Mesenchymal stem cell (in vitro differentiated cells and primary cell): ENCODE measurements at regions not wholly inside any gene's neighbourhood (a gene's known extent, or its start where the extent isn't known, plus 50 kb on each side); places are given as distances from the start of the nearest gene placed in this dataset.
A peak's percentile ranks its signal among the peaks of the same experiment; 100 is the strongest.

ENCODE experiments used
- DNase-seq: peaks from one replicate; pipeline ENCODE4 v3.0.0-alpha.2; 2013
- H2AFZ ChIP-seq: one replicate; pipeline ENCODE4 v1.6.1; 2013; ENCODE audit warnings: low read depth, mild to moderate bottlenecking, control low read depth, inconsistent platforms, low read length, moderate library complexity
- H2AK5ac ChIP-seq: 2 replicates; pipeline ENCODE4 v1.6.1; 2013; ENCODE audit warnings: low read length, moderate library complexity, mild to moderate bottlenecking, inconsistent platforms; ENCODE audit not compliant: severe bottlenecking
- H2BK120ac ChIP-seq: one replicate; pipeline ENCODE4 v1.6.1; 2013; ENCODE audit warnings: low read depth, mild to moderate bottlenecking, inconsistent platforms, low read length, moderate library complexity
- H2BK12ac ChIP-seq, 2 experiments: one replicate each; pipeline ENCODE4 v1.6.1; 2013; ENCODE audit warnings: inconsistent platforms in 2 of 2, low read length in 2 of 2, mild to moderate bottlenecking in 2 of 2, moderate library complexity in 2 of 2, control low read depth in 1 of 2
- H2BK15ac ChIP-seq: one replicate; pipeline ENCODE4 v1.6.1; 2013; ENCODE audit warnings: mild to moderate bottlenecking, low read depth, inconsistent platforms; ENCODE audit not compliant: poor library complexity, severe bottlenecking
- H2BK5ac ChIP-seq: 2 replicates; pipeline ENCODE4 v1.6.1; 2013; ENCODE audit warnings: low read depth, mild to moderate bottlenecking, low read length, control low read depth, inconsistent platforms; ENCODE audit not compliant: poor library complexity, severe bottlenecking
- H3K14ac ChIP-seq, 2 experiments: one replicate each; pipeline ENCODE4 v1.6.1; 2013; ENCODE audit warnings: inconsistent platforms in 2 of 2, low read length in 2 of 2, control low read depth in 1 of 2, mild to moderate bottlenecking in 1 of 2, moderate library complexity in 1 of 2
- H3K18ac ChIP-seq, 2 experiments: one replicate each; pipeline ENCODE4 v1.6.1; 2013; ENCODE audit warnings: inconsistent platforms in 2 of 2, low read length in 2 of 2, control low read depth in 1 of 2, low read depth in 1 of 2, mild to moderate bottlenecking in 1 of 2
- H3K23ac ChIP-seq, 2 experiments: one replicate each; pipeline ENCODE4 v1.6.1; 2013; ENCODE audit warnings: inconsistent platforms in 2 of 2, low read length in 2 of 2, mild to moderate bottlenecking in 2 of 2, moderate library complexity in 2 of 2, control low read depth in 1 of 2
- H3K27ac ChIP-seq: 2 replicates; pipeline ENCODE4 v1.5.1; 2013; ENCODE audit warnings: mild to moderate bottlenecking, moderate library complexity, low read length, control low read depth, inconsistent platforms; ENCODE audit not compliant: poor library complexity, severe bottlenecking
- H3K27me3 ChIP-seq, 2 experiments: 2 replicates each; pipeline versions ENCODE4 v1.6.1 to v1.7.0; 2013; ENCODE audit warnings: low read length in 2 of 2, mild to moderate bottlenecking in 2 of 2, moderate library complexity in 2 of 2, control low read depth in 1 of 2, inconsistent platforms in 1 of 2; ENCODE audit not compliant: control insufficient read depth in 1 of 2, insufficient read depth in 1 of 2
- H3K36me3 ChIP-seq, 2 experiments: 2 replicates each; pipeline versions ENCODE4 v1.6.1 to v1.7.0; 2013; ENCODE audit warnings: low read length in 2 of 2, control low read depth in 1 of 2, inconsistent platforms in 1 of 2, low read depth in 1 of 2, mild to moderate bottlenecking in 1 of 2; ENCODE audit not compliant: insufficient read depth in 2 of 2, control insufficient read depth in 1 of 2
- H3K4ac ChIP-seq, 2 experiments: one replicate each; pipeline ENCODE4 v1.6.1; 2013; ENCODE audit warnings: inconsistent platforms in 2 of 2, low read length in 2 of 2, mild to moderate bottlenecking in 2 of 2, moderate library complexity in 2 of 2, control low read depth in 1 of 2, low read depth in 1 of 2
- H3K4me1 ChIP-seq: 2 replicates; pipeline ENCODE4 v1.6.1; 2013; ENCODE audit warnings: low read depth, low read length, control low read depth; ENCODE audit not compliant: control insufficient read depth, insufficient read depth
- H3K4me2 ChIP-seq: 2 replicates; pipeline ENCODE4 v1.6.1; 2013; ENCODE audit warnings: low read length, mild to moderate bottlenecking, inconsistent platforms; ENCODE audit not compliant: poor library complexity, severe bottlenecking
- H3K4me3 ChIP-seq, 2 experiments: 2 replicates each; pipeline versions ENCODE4 v1.5.1 to v1.7.0; 2013; ENCODE audit warnings: low read length in 2 of 2, mild to moderate bottlenecking in 2 of 2, control low read depth in 1 of 2, low read depth in 1 of 2; ENCODE audit not compliant: insufficient read depth in 1 of 2
- H3K79me1 ChIP-seq: replicated peaks from 2 replicates; pipeline ENCODE4 v1.6.1; 2013; ENCODE audit warnings: mild to moderate bottlenecking, control low read depth, low read length, inconsistent platforms; ENCODE audit not compliant: poor library complexity, severe bottlenecking
- H3K9ac ChIP-seq: 2 replicates; pipeline ENCODE4 v1.7.0; 2013; ENCODE audit warnings: mild to moderate bottlenecking, low read length, moderate library complexity
- H3K9me3 ChIP-seq: 2 replicates; pipeline ENCODE4 v1.7.0; 2013; ENCODE audit warnings: mild to moderate bottlenecking, low read length; ENCODE audit not compliant: control insufficient read depth
- H4K8ac ChIP-seq: one replicate; pipeline ENCODE4 v1.6.1; 2013; ENCODE audit warnings: inconsistent platforms, mild to moderate bottlenecking, low read length, moderate library complexity
- H4K91ac ChIP-seq: one replicate; pipeline ENCODE4 v1.6.1; 2013; ENCODE audit warnings: mild to moderate bottlenecking, low read length, inconsistent platforms
- WGBS: methylation state at CpG from one replicate; pipeline ENCODE4 v1.1.7; 2013; ENCODE audit warnings: mixed read lengths; 5-methylcytosine and 5-hydroxymethylcytosine counted together

GRCh38 chr5:73298772-73299630, 126.0 kb downstream of the TMEM174 start:
- Histone ChIP-seq H3K4ac (no peak overlapping the region), H3K4me1 (peaks cover 32% of the 10 kb centered on the region), H2AFZ (no peak overlapping the region), H3K36me3 (no peaks in the 10 kb centered on the region), H3K27ac (no peak overlapping the region), H3K18ac (peak overlapping the region in 1 of 2 experiments; percentile 11), H2BK12ac (peak overlapping the region in 1 of 2 experiments; percentile 73), H2BK15ac (no peak overlapping the region), H3K79me1 (no peaks in the 10 kb centered on the region), H3K4me3 (no peak overlapping the region), H3K9ac (no peak overlapping the region), H3K4me2 (peak overlapping the region; percentile 78), H2BK120ac (no peak overlapping the region), H4K8ac (peak overlapping the region; percentile 31), H3K23ac (peak overlapping the region in 1 of 2 experiments; percentile 14), H3K14ac (no peak overlapping the region), H4K91ac (no peak overlapping the region), H2BK5ac (peak overlapping the region; percentile 54), H3K9me3 (no peaks in the 10 kb centered on the region), H3K27me3 (peaks cover 67 to 100% of the 10 kb centered on the region in 2 experiments), H2AK5ac (no peak overlapping the region)
- 1% methylated on average over 58 of the region's 66 CpGs for WGBS
- DNase-seq, result peak; percentile 60

- Histone ChIP-seq H3K79me1 (no peaks in the 10 kb centered on the region), H2BK5ac (no peak overlapping the region), H2BK120ac (no peak overlapping the region), H4K91ac (peak overlapping the region; percentile 43), H2BK15ac (peak overlapping the region; percentile 3), H3K4me1 (peaks cover 26% of the 10 kb centered on the region), H3K18ac (no peak overlapping the region), H4K8ac (no peak overlapping the region), H3K4ac (no peak overlapping the region), H2AK5ac (no peak overlapping the region), H3K4me3 (peak overlapping the region in 1 of 2 experiments; percentile 36), H2BK12ac (no peak overlapping the region), H3K9me3 (no peaks in the 10 kb centered on the region), H3K4me2 (peak overlapping the region; percentile 78), H3K9ac (no peak overlapping the region), H3K36me3 (no peaks in the 10 kb centered on the region), H2AFZ (no peak overlapping the region), H3K27ac (no peak overlapping the region), H3K14ac (no peak overlapping the region), H3K23ac (no peak overlapping the region), H3K27me3 (peaks cover 67 to 99% of the 10 kb centered on the region in 2 experiments)
- WGBS, result 2% methylated on average over 49 of the region's 50 CpGs
- no peak for DNase-seq
These were observed 125.3 kb downstream of the TMEM174 start for GRCh38 chr5:73298251-73298771.

- H3K18ac ChIP-seq, result no peak overlapping the region
- no peaks in the 10 kb centered on the region for H3K79me1 ChIP-seq
- no peak overlapping the region for H2BK5ac ChIP-seq
- H4K91ac ChIP-seq, result no peak overlapping the region
- no peak overlapping the region for H2AK5ac ChIP-seq
- no peak overlapping the region for H2AFZ ChIP-seq
- H3K27me3 ChIP-seq, result peaks cover 59 to 99% of the 10 kb centered on the region in 2 experiments
- peaks cover 22% of the 10 kb centered on the region for H3K4me1 ChIP-seq
- no peak overlapping the region for H3K27ac ChIP-seq
- no peak overlapping the region for H3K23ac ChIP-seq
- WGBS, result 50% methylated on average over 3 of the region's 5 CpGs
- H2BK120ac ChIP-seq, result no peak overlapping the region
- no peak overlapping the region for H3K9ac ChIP-seq
- no peaks in the 10 kb centered on the region for H3K9me3 ChIP-seq
- H2BK12ac ChIP-seq, result no peak overlapping the region
- no peak overlapping the region for H3K4me3 ChIP-seq
- no peaks in the 10 kb centered on the region for H3K36me3 ChIP-seq
- H3K14ac ChIP-seq, result no peak overlapping the region
- H3K4me2 ChIP-seq, result no peak overlapping the region
- H2BK15ac ChIP-seq, result no peak overlapping the region
- H4K8ac ChIP-seq, result no peak overlapping the region
- no peak for DNase-seq
- H3K4ac ChIP-seq, result no peak overlapping the region
These were observed 124.4 kb downstream of the TMEM174 start for GRCh38 chr5:73297430-73297829.

- Histone ChIP-seq H3K4ac (no peak overlapping the region), H3K4me3 (no peak overlapping the region), H3K23ac (no peak overlapping the region), H3K27ac (no peak overlapping the region), H3K14ac (no peak overlapping the region), H2BK5ac (no peak overlapping the region), H2BK15ac (no peak overlapping the region), H2BK120ac (no peak overlapping the region), H3K9me3 (no peaks in the 10 kb centered on the region), H3K79me1 (no peaks in the 10 kb centered on the region), H4K91ac (no peak overlapping the region), H4K8ac (no peak overlapping the region), H3K27me3 (peaks cover 53 to 99% of the 10 kb centered on the region in 2 experiments), H3K4me1 (peaks cover 22% of the 10 kb centered on the region), H3K36me3 (no peaks in the 10 kb centered on the region), H2AFZ (no peak overlapping the region), H2AK5ac (no peak overlapping the region), H3K4me2 (no peak overlapping the region), H2BK12ac (no peak overlapping the region), H3K18ac (no peak overlapping the region), H3K9ac (no peak overlapping the region)
- 26% methylated on average over 4 of the region's 4 CpGs for WGBS
- DNase-seq, result peak; percentile 83
These were observed 123.8 kb downstream of the TMEM174 start for GRCh38 chr5:73296772-73297171.
